ENCODE measurements at regions not wholly inside any gene's neighbourhood (a gene's known extent, or its start where the extent isn't known, plus 50 kb on each side); places are given as distances from the start of the nearest gene placed in this dataset.

DNA sequence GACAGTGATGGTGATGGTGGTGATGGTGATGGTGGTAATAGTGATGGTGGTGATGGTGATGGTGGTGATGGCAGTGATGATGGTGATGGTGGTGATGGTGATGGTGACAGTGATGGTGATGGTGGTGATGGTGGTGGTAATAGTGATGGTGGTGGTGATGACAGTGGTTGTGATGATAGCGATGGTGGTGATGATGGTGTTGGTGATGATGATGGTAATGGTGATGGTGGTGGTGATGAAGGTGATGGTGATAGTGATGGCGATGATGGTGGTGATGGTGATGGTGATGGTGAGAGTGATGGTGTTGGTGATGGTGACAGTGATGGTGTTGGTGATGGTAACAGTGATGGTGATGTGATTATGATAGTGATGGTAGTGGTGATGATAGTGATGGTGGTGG is 94.3 kb downstream of the ASB1 start:
- intact Hi-C loops (cut with micrococcal nuclease; ENCODE audit: unreplicated experiment) = no loop called here
- Histone ChIP-seq H3K27ac (ENCODE audit: low read length) (no peak overlapping the region), H3K27me3 (ENCODE audit: control insufficient read depth, insufficient read depth, low read length) (no peaks in the 10 kb centered on the region), H3K4me1 (ENCODE audit: control insufficient read depth, insufficient read depth, low read length) (no peaks in the 10 kb centered on the region), H3K36me3 (ENCODE audit: control insufficient read depth, insufficient read depth, low read length) (no peaks in the 10 kb centered on the region), H3K4me3 (ENCODE audit: low read depth in 2 of 2, low read length in 2 of 2) (no peak overlapping the region), H3K9me3 (ENCODE audit: control insufficient read depth, insufficient read depth, low read depth, low read length) (peaks cover 13% of the 10 kb centered on the region; the same call in 1 of the 2 replicates)
- CTCF ChIA-PET = no interaction called here
- in situ Hi-C loops (cut with HindIII; ENCODE audit: low pct_unique_long_range_greater_than_20kb, low sequenced_read_pairs) = no loop called here
- DNase-seq (ENCODE audit: low read depth, low spot score) (no peak), ATAC-seq (no peak)
- no peak for TF ChIP-seq REST (IDR thresholded peaks at IDR 0.05; ENCODE audit: insufficient read depth in 1 of 2, low read depth in 2 of 2, low read length in 1 of 2)
- no peak for TF ChIP-seq POLR2AphosphoS5 (IDR thresholded peaks at IDR 0.05; ENCODE audit: low read depth, low read length)
- TF ChIP-seq SIN3A (IDR thresholded peaks at IDR 0.05; ENCODE audit: borderline replicate concordance, insufficient read depth, low read depth, low read length) = no peak
- TF ChIP-seq TCF7L2 (IDR thresholded peaks at IDR 0.05; ENCODE audit: low read depth, low read length) = no peak
- no TSS peak for BruUV-seq (replicated peaks)
- POLR2A ChIA-PET = no interaction called here

DNA sequence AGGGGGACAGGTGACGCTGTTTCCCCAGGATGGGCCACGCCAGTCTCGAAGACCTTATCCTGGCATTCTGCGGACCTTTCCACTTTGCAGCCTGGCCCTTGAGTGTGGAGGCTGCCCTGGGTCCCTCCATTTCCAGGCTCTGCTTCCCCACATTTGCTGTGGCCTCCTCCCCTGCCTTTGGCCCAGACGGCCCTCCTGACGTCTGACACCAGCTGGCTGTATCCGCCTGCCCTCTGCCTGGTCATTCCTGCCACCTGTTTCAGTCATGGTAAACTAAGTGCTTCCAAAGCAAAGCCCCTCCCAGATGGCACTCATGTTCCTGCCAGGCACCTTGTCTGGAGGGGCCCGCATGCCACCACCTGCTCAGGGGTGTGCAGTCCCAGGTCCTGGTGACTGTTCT is 95.1 kb downstream of the ASB1 start:
- BruUV-seq (replicated peaks) = no TSS peak
- Histone ChIP-seq H3K9me3 (ENCODE audit: control insufficient read depth, insufficient read depth, low read depth, low read length) (peaks cover 5% of the 10 kb centered on the region; the same call in 1 of the 2 replicates), H3K36me3 (ENCODE audit: control insufficient read depth, insufficient read depth, low read length) (no peaks in the 10 kb centered on the region), H3K27me3 (ENCODE audit: control insufficient read depth, insufficient read depth, low read length) (no peaks in the 10 kb centered on the region), H3K27ac (ENCODE audit: low read length) (no peak overlapping the region), H3K4me1 (ENCODE audit: control insufficient read depth, insufficient read depth, low read length) (no peaks in the 10 kb centered on the region), H3K4me3 (ENCODE audit: low read depth in 2 of 2, low read length in 2 of 2) (no peak overlapping the region)
- ATAC-seq = no peak
- no peak for DNase-seq (ENCODE audit: low read depth, low spot score)
- TF ChIP-seq, protein P1, sequence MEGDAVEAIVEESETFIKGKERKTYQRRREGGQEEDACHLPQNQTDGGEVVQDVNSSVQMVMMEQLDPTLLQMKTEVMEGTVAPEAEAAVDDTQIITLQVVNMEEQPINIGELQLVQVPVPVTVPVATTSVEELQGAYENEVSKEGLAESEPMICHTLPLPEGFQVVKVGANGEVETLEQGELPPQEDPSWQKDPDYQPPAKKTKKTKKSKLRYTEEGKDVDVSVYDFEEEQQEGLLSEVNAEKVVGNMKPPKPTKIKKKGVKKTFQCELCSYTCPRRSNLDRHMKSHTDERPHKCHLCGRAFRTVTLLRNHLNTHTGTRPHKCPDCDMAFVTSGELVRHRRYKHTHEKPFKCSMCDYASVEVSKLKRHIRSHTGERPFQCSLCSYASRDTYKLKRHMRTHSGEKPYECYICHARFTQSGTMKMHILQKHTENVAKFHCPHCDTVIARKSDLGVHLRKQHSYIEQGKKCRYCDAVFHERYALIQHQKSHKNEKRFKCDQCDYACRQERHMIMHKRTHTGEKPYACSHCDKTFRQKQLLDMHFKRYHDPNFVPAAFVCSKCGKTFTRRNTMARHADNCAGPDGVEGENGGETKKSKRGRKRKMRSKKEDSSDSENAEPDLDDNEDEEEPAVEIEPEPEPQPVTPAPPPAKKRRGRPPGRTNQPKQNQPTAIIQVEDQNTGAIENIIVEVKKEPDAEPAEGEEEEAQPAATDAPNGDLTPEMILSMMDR (IDR thresholded peaks at IDR 0.05) = no peak
- TF ChIP-seq TCF7L2 (IDR thresholded peaks at IDR 0.05; ENCODE audit: low read depth, low read length) (no peak), POLR2AphosphoS5 (IDR thresholded peaks at IDR 0.05; ENCODE audit: low read depth, low read length) (no peak), SIN3A (IDR thresholded peaks at IDR 0.05; ENCODE audit: borderline replicate concordance, insufficient read depth, low read depth, low read length) (no peak), REST (IDR thresholded peaks at IDR 0.05; ENCODE audit: insufficient read depth in 1 of 2, low read depth in 2 of 2, low read length in 1 of 2) (no peak)
- ChIA-PET CTCF (no interaction called here), POLR2A (no interaction called here)
- intact Hi-C loops (cut with micrococcal nuclease; ENCODE audit: unreplicated experiment) = no loop called here
- in situ Hi-C loops (cut with HindIII; ENCODE audit: low pct_unique_long_range_greater_than_20kb, low sequenced_read_pairs) = no loop called here
